ENCODE measurements at regions not wholly inside any gene's neighbourhood (a gene's known extent, or its start where the extent isn't known, plus 50 kb on each side); places are given as distances from the start of the nearest gene placed in this dataset.

- TF ChIP-seq, protein P1, sequence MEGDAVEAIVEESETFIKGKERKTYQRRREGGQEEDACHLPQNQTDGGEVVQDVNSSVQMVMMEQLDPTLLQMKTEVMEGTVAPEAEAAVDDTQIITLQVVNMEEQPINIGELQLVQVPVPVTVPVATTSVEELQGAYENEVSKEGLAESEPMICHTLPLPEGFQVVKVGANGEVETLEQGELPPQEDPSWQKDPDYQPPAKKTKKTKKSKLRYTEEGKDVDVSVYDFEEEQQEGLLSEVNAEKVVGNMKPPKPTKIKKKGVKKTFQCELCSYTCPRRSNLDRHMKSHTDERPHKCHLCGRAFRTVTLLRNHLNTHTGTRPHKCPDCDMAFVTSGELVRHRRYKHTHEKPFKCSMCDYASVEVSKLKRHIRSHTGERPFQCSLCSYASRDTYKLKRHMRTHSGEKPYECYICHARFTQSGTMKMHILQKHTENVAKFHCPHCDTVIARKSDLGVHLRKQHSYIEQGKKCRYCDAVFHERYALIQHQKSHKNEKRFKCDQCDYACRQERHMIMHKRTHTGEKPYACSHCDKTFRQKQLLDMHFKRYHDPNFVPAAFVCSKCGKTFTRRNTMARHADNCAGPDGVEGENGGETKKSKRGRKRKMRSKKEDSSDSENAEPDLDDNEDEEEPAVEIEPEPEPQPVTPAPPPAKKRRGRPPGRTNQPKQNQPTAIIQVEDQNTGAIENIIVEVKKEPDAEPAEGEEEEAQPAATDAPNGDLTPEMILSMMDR (conservative IDR thresholded peaks at IDR 0.05; ENCODE audit: low read depth, low read length), result no peak
- no peak overlapping the region for H3K4me3 ChIP-seq (ENCODE audit: low read depth, low read length)
- DNase-seq (ENCODE audit: low read depth), result no peak
These were observed 172.2 kb downstream of the C5orf15 start for GRCh38 chr5:133796186-133796585.

DNA sequence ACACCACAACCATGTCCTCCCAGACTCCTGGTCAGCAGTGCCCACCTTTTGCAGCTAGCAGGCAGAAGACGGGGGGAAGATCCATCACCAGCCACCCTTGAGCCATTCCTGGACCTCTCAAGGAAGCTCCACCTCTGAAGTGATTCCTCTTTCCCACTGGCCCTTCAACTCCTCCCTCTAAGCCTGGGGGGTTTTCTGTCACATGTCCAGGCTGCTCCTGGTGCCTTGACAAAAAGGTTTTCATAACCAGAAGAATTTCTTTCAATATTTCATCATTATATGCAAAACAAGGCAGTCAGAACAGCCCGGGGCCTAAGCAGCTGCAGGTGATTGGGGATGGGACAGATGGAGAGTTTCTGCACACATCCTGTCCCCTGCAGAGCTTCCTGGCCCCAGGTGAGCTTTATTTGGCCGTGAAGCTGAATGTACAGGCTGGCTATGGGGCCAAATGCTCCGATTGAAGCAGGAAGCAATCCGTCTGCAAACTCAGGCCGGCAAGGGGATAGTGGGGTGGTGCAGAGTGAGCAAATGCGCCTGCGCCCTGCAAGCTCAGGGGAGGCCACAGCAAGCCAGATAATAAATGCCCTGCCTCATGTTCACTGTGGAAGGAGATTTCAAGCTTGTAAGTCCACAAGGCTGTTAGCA is 173.5 kb downstream of the C5orf15 start:
- TF ChIP-seq, protein P1 (conservative IDR thresholded peaks at IDR 0.05; ENCODE audit: low read depth, low read length), result no peak
- no peak for DNase-seq (ENCODE audit: low read depth)

GRCh38 chr5:133793756-133794465 is 174.5 kb downstream of the C5orf15 start:
- TF ChIP-seq, protein P1 (conservative IDR thresholded peaks at IDR 0.05; ENCODE audit: low read depth, low read length), result no peak
- DNase-seq (ENCODE audit: low read depth), result no peak
- H3K4me3 ChIP-seq (ENCODE audit: low read depth, low read length), result no peak overlapping the region

More for the DNA sequence above, 173.5 kb downstream of the C5orf15 start:
- H3K4me3 ChIP-seq (ENCODE audit: low read depth, low read length), result no peak overlapping the region

GRCh38 chr5:133792655-133793054 is 175.8 kb downstream of the C5orf15 start:
- no peak for DNase-seq (ENCODE audit: low read depth)
- TF ChIP-seq, protein P1 (conservative IDR thresholded peaks at IDR 0.05; ENCODE audit: low read depth, low read length), result no peak
- no peak overlapping the region for H3K4me3 ChIP-seq (ENCODE audit: low read depth, low read length)

GRCh38 chr5:133792024-133792423 is 176.4 kb downstream of the C5orf15 start:
- no peak for DNase-seq (ENCODE audit: low read depth)
- no peak overlapping the region for H3K4me3 ChIP-seq (ENCODE audit: low read depth, low read length)
- TF ChIP-seq, protein P1 (conservative IDR thresholded peaks at IDR 0.05; ENCODE audit: low read depth, low read length), result no peak

- DNase-seq (ENCODE audit: low read depth), result no peak
These were observed 177.5 kb downstream of the C5orf15 start for GRCh38 chr5:133790898-133791297.

More at GRCh38 chr5:133790898-133791297, 177.5 kb downstream of the C5orf15 start:
- no peak overlapping the region for H3K4me3 ChIP-seq (ENCODE audit: low read depth, low read length)
- TF ChIP-seq, protein P1 (conservative IDR thresholded peaks at IDR 0.05; ENCODE audit: low read depth, low read length), result no peak
